ENCODE measurements at regions not wholly inside any gene's neighbourhood (a gene's known extent, or its start where the extent isn't known, plus 50 kb on each side); places are given as distances from the start of the nearest gene placed in this dataset.

DNA sequence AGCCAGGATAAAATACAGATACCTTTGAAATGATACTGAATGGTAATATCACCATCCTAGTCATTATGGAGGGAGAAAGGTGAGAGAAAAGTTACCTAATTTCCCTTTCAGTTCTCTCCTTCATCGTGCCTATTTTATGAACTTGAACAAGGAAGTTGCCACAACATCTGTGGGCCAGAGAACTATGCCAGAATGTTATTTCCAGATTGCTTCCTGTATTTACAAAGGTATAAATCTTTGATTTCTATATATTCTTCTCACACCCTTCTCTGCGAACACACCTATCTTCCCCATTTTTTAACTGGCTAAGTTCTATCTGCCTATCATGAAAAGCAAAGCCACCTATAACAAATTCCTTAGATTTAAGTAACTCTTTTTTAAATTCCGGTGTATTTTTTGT lies 163.6 kb upstream of the GRM7 start:
- TF ChIP-seq, protein P1, sequence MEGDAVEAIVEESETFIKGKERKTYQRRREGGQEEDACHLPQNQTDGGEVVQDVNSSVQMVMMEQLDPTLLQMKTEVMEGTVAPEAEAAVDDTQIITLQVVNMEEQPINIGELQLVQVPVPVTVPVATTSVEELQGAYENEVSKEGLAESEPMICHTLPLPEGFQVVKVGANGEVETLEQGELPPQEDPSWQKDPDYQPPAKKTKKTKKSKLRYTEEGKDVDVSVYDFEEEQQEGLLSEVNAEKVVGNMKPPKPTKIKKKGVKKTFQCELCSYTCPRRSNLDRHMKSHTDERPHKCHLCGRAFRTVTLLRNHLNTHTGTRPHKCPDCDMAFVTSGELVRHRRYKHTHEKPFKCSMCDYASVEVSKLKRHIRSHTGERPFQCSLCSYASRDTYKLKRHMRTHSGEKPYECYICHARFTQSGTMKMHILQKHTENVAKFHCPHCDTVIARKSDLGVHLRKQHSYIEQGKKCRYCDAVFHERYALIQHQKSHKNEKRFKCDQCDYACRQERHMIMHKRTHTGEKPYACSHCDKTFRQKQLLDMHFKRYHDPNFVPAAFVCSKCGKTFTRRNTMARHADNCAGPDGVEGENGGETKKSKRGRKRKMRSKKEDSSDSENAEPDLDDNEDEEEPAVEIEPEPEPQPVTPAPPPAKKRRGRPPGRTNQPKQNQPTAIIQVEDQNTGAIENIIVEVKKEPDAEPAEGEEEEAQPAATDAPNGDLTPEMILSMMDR (IDR thresholded peaks at IDR 0.05): no peak
- TF ChIP-seq EP300 (IDR thresholded peaks at IDR 0.05): no peak
